ENCODE measurements at regions not wholly inside any gene's neighbourhood (a gene's known extent, or its start where the extent isn't known, plus 50 kb on each side); places are given as distances from the start of the nearest gene placed in this dataset.
"Not testable (repeated sequence)": the region's sequence is repeated elsewhere in the genome, so short reads cannot be mapped to it uniquely, and the experiment has no call there.

- not testable (repeated sequence) for H3K4me3 Mint-ChIP-seq; H3K27ac Mint-ChIP-seq; H3K36me3 Mint-ChIP-seq; H3K9me3 Mint-ChIP-seq; H3K4me1 Mint-ChIP-seq; DNase-seq; ATAC-seq (ENCODE audit: low read depth in 2 of 2)
- H3K27me3 Mint-ChIP-seq = peaks cover 4 to 20% (median 9%) of the 10 kb centered on the region in 3 donors
Measured at GRCh38 chr11:70600911-70601415, 202.6 kb downstream of the CTTN start.

GRCh38 chr11:70601861-70602538, 203.7 kb downstream of the CTTN start:
- H3K27ac Mint-ChIP-seq = no peak overlapping the region
- H3K9me3 Mint-ChIP-seq = no peaks in the 10 kb centered on the region
- peaks cover 0 to 4% (median 0%) of the 10 kb centered on the region in 3 donors for H3K4me1 Mint-ChIP-seq
- no peak overlapping the region for H3K4me3 Mint-ChIP-seq
- H3K36me3 Mint-ChIP-seq = no peaks in the 10 kb centered on the region
- H3K27me3 Mint-ChIP-seq = peaks cover 0 to 17% (median 2%) of the 10 kb centered on the region in 3 donors
- DNase-seq (no peak), ATAC-seq (ENCODE audit: low read depth in 2 of 2) (no peak)

- ATAC-seq (ENCODE audit: low read depth in 2 of 2) (no peak), DNase-seq (no peak)
- H3K36me3 Mint-ChIP-seq = no peaks in the 10 kb centered on the region
- H3K4me1 Mint-ChIP-seq = peaks cover 0 to 4% (median 0%) of the 10 kb centered on the region in 3 donors
- no peak overlapping the region for H3K27ac Mint-ChIP-seq
- no peak overlapping the region for H3K4me3 Mint-ChIP-seq
- H3K9me3 Mint-ChIP-seq = no peaks in the 10 kb centered on the region
- peaks cover 0 to 11% (median 0%) of the 10 kb centered on the region in 3 donors for H3K27me3 Mint-ChIP-seq
Measured at GRCh38 chr11:70603114-70603755, 204.9 kb downstream of the CTTN start.

- ATAC-seq (ENCODE audit: low read depth in 2 of 2) (no peak), DNase-seq (no peak)
- peaks cover 0 to 4% (median 0%) of the 10 kb centered on the region in 3 donors for H3K4me1 Mint-ChIP-seq
- no peaks in the 10 kb centered on the region for H3K9me3 Mint-ChIP-seq
- no peak overlapping the region for H3K4me3 Mint-ChIP-seq
- H3K27ac Mint-ChIP-seq = no peak overlapping the region
- peaks cover 0 to 11% (median 0%) of the 10 kb centered on the region in 3 donors for H3K27me3 Mint-ChIP-seq
- H3K36me3 Mint-ChIP-seq = no peaks in the 10 kb centered on the region
Measured at GRCh38 chr11:70603756-70604211, 205.5 kb downstream of the CTTN start.

- Mint-ChIP-seq H3K36me3 (no peaks in the 10 kb centered on the region), H3K4me1 (peaks cover 0 to 4% (median 0%) of the 10 kb centered on the region in 3 donors), H3K27me3 (peaks cover 0 to 11% (median 0%) of the 10 kb centered on the region in 3 donors), H3K4me3 (no peak overlapping the region), H3K9me3 (no peaks in the 10 kb centered on the region), H3K27ac (no peak overlapping the region)
- ATAC-seq (ENCODE audit: low read depth in 2 of 2) (no peak), DNase-seq (no peak)
Measured at GRCh38 chr11:70604221-70604620, 205.9 kb downstream of the CTTN start.

GRCh38 chr11:70604630-70605467, 206.5 kb downstream of the CTTN start:
- peaks cover 0 to 8% (median 2%) of the 10 kb centered on the region in 3 donors for H3K27me3 Mint-ChIP-seq
- peaks cover 0 to 4% (median 0%) of the 10 kb centered on the region in 3 donors for H3K4me1 Mint-ChIP-seq
- H3K36me3 Mint-ChIP-seq = no peaks in the 10 kb centered on the region
- peak overlapping the region in 1 of 8 donors; percentile 9 for H3K4me3 Mint-ChIP-seq
- H3K27ac Mint-ChIP-seq = no peak overlapping the region
- no peaks in the 10 kb centered on the region for H3K9me3 Mint-ChIP-seq
- DNase-seq (no peak), ATAC-seq (ENCODE audit: low read depth in 2 of 2) (no peak)

- Mint-ChIP-seq H3K9me3 (no peaks in the 10 kb centered on the region), H3K4me1 (peaks cover 0 to 4% (median 0%) of the 10 kb centered on the region in 3 donors), H3K4me3 (no peak overlapping the region), H3K27ac (no peak overlapping the region), H3K27me3 (peaks cover 0 to 8% (median 6%) of the 10 kb centered on the region in 3 donors), H3K36me3 (no peaks in the 10 kb centered on the region)
- DNase-seq (no peak), ATAC-seq (ENCODE audit: low read depth in 2 of 2) (no peak)
Measured at GRCh38 chr11:70605468-70605815, 207.1 kb downstream of the CTTN start.

GRCh38 chr11:70605846-70606245, 207.5 kb downstream of the CTTN start:
- no peak for ATAC-seq (ENCODE audit: low read depth in 2 of 2)
- Mint-ChIP-seq H3K27me3 (peaks cover 0 to 11% (median 6%) of the 10 kb centered on the region in 3 donors), H3K4me3 (no peak overlapping the region), H3K9me3 (no peaks in the 10 kb centered on the region), H3K4me1 (peaks cover 0 to 4% (median 0%) of the 10 kb centered on the region in 3 donors), H3K36me3 (no peaks in the 10 kb centered on the region), H3K27ac (no peak overlapping the region)
- DNase-seq = no peak

- no peak for ATAC-seq (ENCODE audit: low read depth in 2 of 2)
- peaks cover 0 to 14% (median 6%) of the 10 kb centered on the region in 3 donors for H3K27me3 Mint-ChIP-seq
- no peak for DNase-seq
- H3K4me1 Mint-ChIP-seq = peaks cover 0 to 4% (median 0%) of the 10 kb centered on the region in 3 donors
- H3K9me3 Mint-ChIP-seq = no peaks in the 10 kb centered on the region
- no peaks in the 10 kb centered on the region for H3K36me3 Mint-ChIP-seq
- no peak overlapping the region for H3K4me3 Mint-ChIP-seq
- H3K27ac Mint-ChIP-seq = no peak overlapping the region
Measured at GRCh38 chr11:70606248-70606950, 208.1 kb downstream of the CTTN start.

GRCh38 chr11:70606951-70607330, 208.6 kb downstream of the CTTN start:
- peaks cover 0 to 15% (median 6%) of the 10 kb centered on the region in 3 donors for H3K27me3 Mint-ChIP-seq
- no peaks in the 10 kb centered on the region for H3K9me3 Mint-ChIP-seq
- H3K4me3 Mint-ChIP-seq = no peak overlapping the region
- ATAC-seq (ENCODE audit: low read depth in 2 of 2) (no peak), DNase-seq (no peak)
- H3K36me3 Mint-ChIP-seq = no peaks in the 10 kb centered on the region
- H3K4me1 Mint-ChIP-seq = peaks cover 0 to 4% (median 0%) of the 10 kb centered on the region in 3 donors
- no peak overlapping the region for H3K27ac Mint-ChIP-seq

- Mint-ChIP-seq H3K36me3 (no peaks in the 10 kb centered on the region), H3K9me3 (no peaks in the 10 kb centered on the region), H3K27me3 (peaks cover 2 to 11% (median 9%) of the 10 kb centered on the region in 3 donors), H3K27ac (no peak overlapping the region), H3K4me3 (no peak overlapping the region), H3K4me1 (peaks cover 0 to 4% (median 0%) of the 10 kb centered on the region in 3 donors)
- ATAC-seq (ENCODE audit: low read depth in 2 of 2) (no peak), DNase-seq (no peak)
Measured at GRCh38 chr11:70607561-70607960, 209.2 kb downstream of the CTTN start.

GRCh38 chr11:70608568-70609470, 210.5 kb downstream of the CTTN start:
- H3K36me3 Mint-ChIP-seq = no peaks in the 10 kb centered on the region
- DNase-seq (no peak), ATAC-seq (ENCODE audit: low read depth in 2 of 2) (no peak)
- peaks cover 8 to 14% (median 13%) of the 10 kb centered on the region in 3 donors for H3K27me3 Mint-ChIP-seq
- peaks cover 0 to 4% (median 0%) of the 10 kb centered on the region in 3 donors for H3K4me1 Mint-ChIP-seq
- H3K4me3 Mint-ChIP-seq = no peak overlapping the region
- peaks cover 0 to 2% (median 0%) of the 10 kb centered on the region in 7 donors for H3K9me3 Mint-ChIP-seq
- no peak overlapping the region for H3K27ac Mint-ChIP-seq
